Inflammatory macrophage treated with lipopolysaccharide for 4 hours (primary cell): ENCODE measurements at regions not wholly inside any gene's neighbourhood (a gene's known extent, or its start where the extent isn't known, plus 50 kb on each side); places are given as distances from the start of the nearest gene placed in this dataset.

Experiments
- DNase-seq: peaks from one replicate; pipeline ENCODE4 v3.0.0-alpha.2; 2020

- DNase-seq, result no peak
Measured at GRCh38 chr9:107971241-107971640, 481.7 kb upstream of the KLF4 start.

- DNase-seq, result no peak
Measured at GRCh38 chr9:107970726-107971125, 481.2 kb upstream of the KLF4 start.

- no peak for DNase-seq
Measured at GRCh38 chr9:107969727-107970126, 480.2 kb upstream of the KLF4 start.

- no peak for DNase-seq
Measured at GRCh38 chr9:107969141-107969540, 479.6 kb upstream of the KLF4 start.

- peak; percentile 61 for DNase-seq
Measured at GRCh38 chr9:107963246-107963645, 473.7 kb upstream of the KLF4 start.

- DNase-seq, result peak; percentile 46
Measured at GRCh38 chr9:107960916-107961315, 471.3 kb upstream of the KLF4 start.

GRCh38 chr9:107954312-107954711, 464.7 kb upstream of the KLF4 start:
- DNase-seq, result peak; percentile 74

- DNase-seq, result no peak
Measured at GRCh38 chr9:107953556-107954125, 464.1 kb upstream of the KLF4 start.

- no peak for DNase-seq
Measured at GRCh38 chr9:107952773-107953172, 463.2 kb upstream of the KLF4 start.

- DNase-seq, result no peak
Measured at GRCh38 chr9:107951511-107951910, 461.9 kb upstream of the KLF4 start.

- DNase-seq, result peak; percentile 92
Measured at GRCh38 chr9:107949061-107949460, 459.5 kb upstream of the KLF4 start.

GRCh38 chr9:107948601-107949000, 459.0 kb upstream of the KLF4 start:
- DNase-seq, result no peak

GRCh38 chr9:107948086-107948485, 458.5 kb upstream of the KLF4 start:
- no peak for DNase-seq

- DNase-seq, result peak; percentile 12
Measured at GRCh38 chr9:107946364-107947141, 457.0 kb upstream of the KLF4 start.

- DNase-seq, result no peak
Measured at GRCh38 chr9:107945961-107946360, 456.4 kb upstream of the KLF4 start.

GRCh38 chr9:107945493-107945892, 455.9 kb upstream of the KLF4 start:
- no peak for DNase-seq

- DNase-seq, result no peak
Measured at GRCh38 chr9:107944387-107944786, 454.8 kb upstream of the KLF4 start.

- DNase-seq, result no peak
Measured at GRCh38 chr9:107943901-107944300, 454.3 kb upstream of the KLF4 start.

GRCh38 chr9:107942856-107943255, 453.3 kb upstream of the KLF4 start:
- peak; percentile 67 for DNase-seq

- no peak for DNase-seq
Measured at GRCh38 chr9:107942291-107942690, 452.7 kb upstream of the KLF4 start.

- DNase-seq, result no peak
Measured at GRCh38 chr9:107940616-107941595, 451.3 kb upstream of the KLF4 start.

GRCh38 chr9:107938801-107939386, 449.3 kb upstream of the KLF4 start:
- no peak for DNase-seq

GRCh38 chr9:107935931-107936330, 446.4 kb upstream of the KLF4 start:
- DNase-seq, result no peak
